HL-60 (cell line): ENCODE measurements at regions not wholly inside any gene's neighbourhood (a gene's known extent, or its start where the extent isn't known, plus 50 kb on each side); places are given as distances from the start of the nearest gene placed in this dataset.
A peak's percentile ranks its signal among the peaks of the same experiment; 100 is the strongest.

Experiments
- DNase-seq, 2 experiments: peaks; one replicate each; pipeline ENCODE4 v3.0.0-alpha.2; 2010 to 2020; ENCODE audit warnings: low read depth in 1 of 2, low spot score in 1 of 2
- H3K27ac ChIP-seq: fragments of 250-450 bp; sonication (Bioruptor Pico); replicated peaks from 2 replicates; pipeline ENCODE4 v1.5.1; 2020; ENCODE audit warnings: mild to moderate bottlenecking, moderate library complexity
- H3K27me3 ChIP-seq: fragments of 250-450 bp; sonication (Bioruptor Pico); 2 replicates; pipeline ENCODE4 v1.5.1; 2021; ENCODE audit warnings: mild to moderate bottlenecking, moderate library complexity; ENCODE audit not compliant: insufficient read depth, poor library complexity, severe bottlenecking
- H3K4me3 ChIP-seq: replicated peaks from 2 replicates; pipeline ENCODE4 v1.5.1; 2011; ENCODE audit warnings: mild to moderate bottlenecking, control low read depth, low read length; ENCODE audit not compliant: insufficient read depth
- GABPA ChIP-seq: IDR thresholded peaks from 2 replicates; pipeline ENCODE4 v1.6.1; 2012; ENCODE audit warnings: low read depth
- POLR2AphosphoS5 ChIP-seq: IDR thresholded peaks from 2 replicates; pipeline ENCODE4 v1.6.1; 2012; ENCODE audit warnings: low read depth
- SPI1 ChIP-seq: IDR thresholded peaks from 2 replicates; pipeline ENCODE4 v1.6.1; 2012; ENCODE audit warnings: low read depth, mild to moderate bottlenecking, borderline replicate concordance
- TF ChIP-seq, protein P1 (sequence below): IDR thresholded peaks from 2 replicates; pipeline ENCODE4 v1.6.1; 2012; ENCODE audit warnings: low read depth; ENCODE audit not compliant: insufficient replicate concordance
- TF ChIP-seq, protein P2 (sequence below): IDR thresholded peaks from one replicate; pipeline ENCODE4 v1.5.1; 2011; ENCODE audit warnings: low read length, control low read depth, inconsistent platforms; ENCODE audit not compliant: insufficient read depth

DNA sequence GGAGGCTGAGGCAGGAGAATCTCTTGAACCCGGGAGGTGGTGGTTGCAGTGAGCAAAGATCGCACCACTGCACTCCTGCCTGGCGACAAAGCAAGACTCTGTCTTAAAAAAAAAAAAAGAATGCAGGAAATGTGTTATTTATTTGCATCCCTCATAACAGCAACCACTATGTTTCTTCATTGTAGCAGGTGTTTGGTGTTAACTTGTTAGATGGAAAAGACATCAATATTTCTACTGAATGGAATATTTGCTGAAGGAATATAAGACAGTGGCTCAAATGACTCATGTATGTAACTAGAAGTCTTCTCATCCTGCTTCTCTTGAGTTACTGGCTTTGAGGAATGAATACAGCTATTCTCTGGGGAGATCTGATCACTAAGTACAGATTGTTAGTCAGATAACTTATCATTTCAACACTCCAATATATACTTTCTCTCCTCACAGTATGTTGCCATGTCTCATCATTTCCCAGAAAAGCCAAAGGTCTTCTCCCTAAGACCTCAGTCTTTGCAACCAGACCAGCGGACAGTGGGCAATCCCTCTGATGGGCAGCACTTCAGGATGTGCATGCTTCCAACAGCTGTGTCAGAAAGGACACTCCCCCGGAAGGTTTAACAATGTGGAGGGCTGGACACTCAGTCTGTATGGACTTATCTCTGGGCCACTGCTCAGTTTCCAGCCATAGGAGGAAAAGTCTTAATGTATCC, 104.4 kb upstream of the STK17B start:
- DNase-seq, result no peak
- TF ChIP-seq GABPA (no peak), POLR2AphosphoS5 (no peak), SPI1 (no peak)
- TF ChIP-seq, protein P1, sequence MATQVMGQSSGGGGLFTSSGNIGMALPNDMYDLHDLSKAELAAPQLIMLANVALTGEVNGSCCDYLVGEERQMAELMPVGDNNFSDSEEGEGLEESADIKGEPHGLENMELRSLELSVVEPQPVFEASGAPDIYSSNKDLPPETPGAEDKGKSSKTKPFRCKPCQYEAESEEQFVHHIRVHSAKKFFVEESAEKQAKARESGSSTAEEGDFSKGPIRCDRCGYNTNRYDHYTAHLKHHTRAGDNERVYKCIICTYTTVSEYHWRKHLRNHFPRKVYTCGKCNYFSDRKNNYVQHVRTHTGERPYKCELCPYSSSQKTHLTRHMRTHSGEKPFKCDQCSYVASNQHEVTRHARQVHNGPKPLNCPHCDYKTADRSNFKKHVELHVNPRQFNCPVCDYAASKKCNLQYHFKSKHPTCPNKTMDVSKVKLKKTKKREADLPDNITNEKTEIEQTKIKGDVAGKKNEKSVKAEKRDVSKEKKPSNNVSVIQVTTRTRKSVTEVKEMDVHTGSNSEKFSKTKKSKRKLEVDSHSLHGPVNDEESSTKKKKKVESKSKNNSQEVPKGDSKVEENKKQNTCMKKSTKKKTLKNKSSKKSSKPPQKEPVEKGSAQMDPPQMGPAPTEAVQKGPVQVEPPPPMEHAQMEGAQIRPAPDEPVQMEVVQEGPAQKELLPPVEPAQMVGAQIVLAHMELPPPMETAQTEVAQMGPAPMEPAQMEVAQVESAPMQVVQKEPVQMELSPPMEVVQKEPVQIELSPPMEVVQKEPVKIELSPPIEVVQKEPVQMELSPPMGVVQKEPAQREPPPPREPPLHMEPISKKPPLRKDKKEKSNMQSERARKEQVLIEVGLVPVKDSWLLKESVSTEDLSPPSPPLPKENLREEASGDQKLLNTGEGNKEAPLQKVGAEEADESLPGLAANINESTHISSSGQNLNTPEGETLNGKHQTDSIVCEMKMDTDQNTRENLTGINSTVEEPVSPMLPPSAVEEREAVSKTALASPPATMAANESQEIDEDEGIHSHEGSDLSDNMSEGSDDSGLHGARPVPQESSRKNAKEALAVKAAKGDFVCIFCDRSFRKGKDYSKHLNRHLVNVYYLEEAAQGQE, result no peak
- TF ChIP-seq, protein P2, sequence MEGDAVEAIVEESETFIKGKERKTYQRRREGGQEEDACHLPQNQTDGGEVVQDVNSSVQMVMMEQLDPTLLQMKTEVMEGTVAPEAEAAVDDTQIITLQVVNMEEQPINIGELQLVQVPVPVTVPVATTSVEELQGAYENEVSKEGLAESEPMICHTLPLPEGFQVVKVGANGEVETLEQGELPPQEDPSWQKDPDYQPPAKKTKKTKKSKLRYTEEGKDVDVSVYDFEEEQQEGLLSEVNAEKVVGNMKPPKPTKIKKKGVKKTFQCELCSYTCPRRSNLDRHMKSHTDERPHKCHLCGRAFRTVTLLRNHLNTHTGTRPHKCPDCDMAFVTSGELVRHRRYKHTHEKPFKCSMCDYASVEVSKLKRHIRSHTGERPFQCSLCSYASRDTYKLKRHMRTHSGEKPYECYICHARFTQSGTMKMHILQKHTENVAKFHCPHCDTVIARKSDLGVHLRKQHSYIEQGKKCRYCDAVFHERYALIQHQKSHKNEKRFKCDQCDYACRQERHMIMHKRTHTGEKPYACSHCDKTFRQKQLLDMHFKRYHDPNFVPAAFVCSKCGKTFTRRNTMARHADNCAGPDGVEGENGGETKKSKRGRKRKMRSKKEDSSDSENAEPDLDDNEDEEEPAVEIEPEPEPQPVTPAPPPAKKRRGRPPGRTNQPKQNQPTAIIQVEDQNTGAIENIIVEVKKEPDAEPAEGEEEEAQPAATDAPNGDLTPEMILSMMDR, result no peak
- peak overlapping the region; percentile 6; the same call in 1 of the 2 replicates for H3K27ac ChIP-seq
- H3K27me3 ChIP-seq, result no peaks in the 10 kb centered on the region
- no peak overlapping the region for H3K4me3 ChIP-seq

- TF ChIP-seq, protein P2, result no peak
- TF ChIP-seq, protein P1, result no peak
- TF ChIP-seq POLR2AphosphoS5 (no peak), GABPA (no peak), SPI1 (no peak)
- H3K27ac ChIP-seq, result peak overlapping the region; percentile 6; the same call in 1 of the 2 replicates
- no peak overlapping the region for H3K4me3 ChIP-seq
- DNase-seq, result no peak
- H3K27me3 ChIP-seq, result no peaks in the 10 kb centered on the region
Observed at GRCh38 chr2:196276421-196276820, 105.0 kb upstream of the STK17B start.

DNA sequence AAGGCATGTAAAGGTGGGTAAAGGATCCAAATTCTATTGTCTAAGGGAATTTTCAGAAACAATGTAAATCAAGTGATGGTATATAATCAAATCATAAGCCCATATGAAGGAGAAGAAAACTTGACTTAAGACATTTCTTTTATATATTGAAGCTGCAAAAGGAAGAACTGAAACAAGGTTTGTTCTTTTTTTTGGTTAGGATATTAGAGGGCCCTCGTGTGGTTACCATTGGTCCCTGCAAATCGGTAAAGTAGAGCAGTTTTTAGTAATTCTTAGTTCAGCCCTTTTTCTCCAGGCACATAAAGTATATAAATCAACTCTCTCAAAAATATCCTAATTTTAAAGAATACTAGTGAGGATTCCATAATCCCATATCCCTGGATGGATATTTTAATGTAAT, 105.6 kb upstream of the STK17B start:
- peak in 1 of 2 experiments; percentile 37 for DNase-seq
- peak overlapping the region; percentile 6; the same call in 1 of the 2 replicates for H3K27ac ChIP-seq
- no peak overlapping the region for H3K4me3 ChIP-seq
- no peaks in the 10 kb centered on the region for H3K27me3 ChIP-seq
- TF ChIP-seq POLR2AphosphoS5, result no peak
- TF ChIP-seq, protein P1, result no peak
- TF ChIP-seq GABPA, result no peak
- TF ChIP-seq, protein P2, result peak; percentile 59
- no peak for TF ChIP-seq SPI1
